H9 (cell line): ENCODE measurements at regions not wholly inside any gene's neighbourhood (a gene's known extent, or its start where the extent isn't known, plus 50 kb on each side); places are given as distances from the start of the nearest gene placed in this dataset.

Experiments
- DNase-seq: peaks from one replicate; pipeline ENCODE4 v3.0.0-alpha.2; 2017
- H2AFZ ChIP-seq: one replicate; pipeline ENCODE4 v1.6.1; 2013; ENCODE audit warnings: mild to moderate bottlenecking, low read length, control low read depth, moderate library complexity
- H2AK5ac ChIP-seq: 2 replicates; pipeline ENCODE4 v1.6.1; 2013; ENCODE audit warnings: low read length, control low read depth, mixed read lengths; ENCODE audit not compliant: insufficient read length
- H2BK120ac ChIP-seq: one replicate; pipeline ENCODE4 v1.6.1; 2013; ENCODE audit warnings: low read depth, mild to moderate bottlenecking, low read length, control low read depth, inconsistent platforms; ENCODE audit not compliant: poor library complexity, severe bottlenecking
- H2BK12ac ChIP-seq: 2 replicates; pipeline ENCODE4 v1.6.1; 2013; ENCODE audit warnings: low read length, control low read depth, mixed read lengths, low read depth; ENCODE audit not compliant: insufficient read length
- H2BK15ac ChIP-seq: 2 replicates; pipeline ENCODE4 v1.6.1; 2013; ENCODE audit warnings: low read depth, low read length, control low read depth
- H2BK20ac ChIP-seq: one replicate; pipeline ENCODE4 v1.6.1; 2013; ENCODE audit warnings: low read depth, mild to moderate bottlenecking, low read length, control low read depth, inconsistent platforms; ENCODE audit not compliant: poor library complexity, severe bottlenecking
- H2BK5ac ChIP-seq: 2 replicates; pipeline ENCODE4 v1.6.1; 2013; ENCODE audit warnings: low read length, control low read depth, mixed read lengths; ENCODE audit not compliant: insufficient read length
- H3K14ac ChIP-seq: 2 replicates; pipeline ENCODE4 v1.6.1; 2013; ENCODE audit warnings: low read length, control low read depth; ENCODE audit not compliant: insufficient read depth
- H3K18ac ChIP-seq: 2 replicates; pipeline ENCODE4 v1.6.1; 2013; ENCODE audit warnings: low read depth, mild to moderate bottlenecking, mixed read lengths, low read length, control low read depth; ENCODE audit not compliant: insufficient read length
- H3K23ac ChIP-seq: 2 replicates; pipeline ENCODE4 v1.6.1; 2013; ENCODE audit warnings: low read length, control low read depth, mixed read lengths, low read depth; ENCODE audit not compliant: insufficient read length
- H3K23me2 ChIP-seq: 2 replicates; pipeline ENCODE4 v1.6.1; 2013; ENCODE audit warnings: low read depth, mild to moderate bottlenecking, mixed read lengths, low read length, control low read depth; ENCODE audit not compliant: insufficient read length, poor library complexity, severe bottlenecking
- H3K27ac ChIP-seq: 2 replicates; pipeline ENCODE4 v1.5.1; 2013; ENCODE audit warnings: low read length, control low read depth, mixed read lengths, low read depth; ENCODE audit not compliant: insufficient read length
- H3K27me3 ChIP-seq: 2 replicates; pipeline ENCODE4 v1.6.1; 2013; ENCODE audit warnings: low read length, control low read depth, inconsistent platforms; ENCODE audit not compliant: insufficient read depth
- H3K4ac ChIP-seq: 2 replicates; pipeline ENCODE4 v1.6.1; 2013; ENCODE audit warnings: low read depth, mild to moderate bottlenecking, control low read depth, inconsistent platforms, low read length, moderate library complexity
- H3K4me1 ChIP-seq: 2 replicates; pipeline ENCODE4 v1.6.1; 2013; ENCODE audit warnings: low read length, control low read depth, inconsistent platforms; ENCODE audit not compliant: insufficient read depth
- H3K4me2 ChIP-seq: 2 replicates; pipeline ENCODE4 v1.6.1; 2013; ENCODE audit warnings: low read length, control low read depth, mixed read lengths; ENCODE audit not compliant: insufficient read length, insufficient read depth
- H3K56ac ChIP-seq: 2 replicates; pipeline ENCODE4 v1.6.1; 2013; ENCODE audit warnings: low read depth, mild to moderate bottlenecking, mixed read lengths, low read length, control low read depth; ENCODE audit not compliant: insufficient read length
- H3K79me1 ChIP-seq: 2 replicates; pipeline ENCODE4 v1.6.1; 2013; ENCODE audit warnings: low read depth, mild to moderate bottlenecking, moderate library complexity, low read length, control low read depth, inconsistent platforms; ENCODE audit not compliant: insufficient read depth, poor library complexity, severe bottlenecking
- H3K79me2 ChIP-seq: 2 replicates; pipeline ENCODE4 v1.6.1; 2013; ENCODE audit warnings: low read length, control low read depth, inconsistent platforms; ENCODE audit not compliant: insufficient read depth
- H3K9ac ChIP-seq: 2 replicates; pipeline ENCODE4 v1.6.1; 2013; ENCODE audit warnings: low read length, control low read depth, mixed read lengths; ENCODE audit not compliant: insufficient read length; ENCODE audit errors: extremely low read depth
- H3K9me3 ChIP-seq: one replicate; pipeline ENCODE4 v1.6.1; 2013; ENCODE audit warnings: low read depth, low read length, inconsistent platforms; ENCODE audit not compliant: control insufficient read depth
- H3T11ph ChIP-seq: one replicate; pipeline ENCODE4 v1.6.1; 2013; ENCODE audit warnings: mild to moderate bottlenecking, low read length, control low read depth, inconsistent platforms
- H4K20me1 ChIP-seq: one replicate; pipeline ENCODE4 v1.6.1; 2013; ENCODE audit not compliant: control insufficient read depth, insufficient read length, insufficient read depth
- H4K5ac ChIP-seq: 2 replicates; pipeline ENCODE4 v1.6.1; 2013; ENCODE audit warnings: low read depth, mild to moderate bottlenecking, mixed read lengths, low read length, control low read depth; ENCODE audit not compliant: insufficient read length
- H4K8ac ChIP-seq: replicated peaks from 2 replicates; pipeline ENCODE4 v1.6.1; 2013; ENCODE audit warnings: low read length, control low read depth, mixed read lengths, low read depth; ENCODE audit not compliant: insufficient read length
- H4K91ac ChIP-seq: 2 replicates; pipeline ENCODE4 v1.6.1; 2013; ENCODE audit warnings: low read depth, mild to moderate bottlenecking, moderate library complexity, mixed read lengths, low read length, control low read depth; ENCODE audit not compliant: insufficient read length
- H3K27ac Mint-ChIP-seq, 3 experiments: 2 replicates in 2 of 3; 3 replicates in 1 of 3; pipeline ENCODE4 v1.8.0; 2020 to 2021; ENCODE audit warnings: mixed read lengths in 3 of 3, mild to moderate bottlenecking in 1 of 3, moderate library complexity in 1 of 3
- H3K27me3 Mint-ChIP-seq: 2 replicates; pipeline ENCODE4 v1.8.0; 2021; ENCODE audit warnings: low read depth, mild to moderate bottlenecking, moderate library complexity, mixed read lengths
- H3K36me3 Mint-ChIP-seq, 3 experiments: 2 replicates in 2 of 3; 3 replicates in 1 of 3; pipeline ENCODE4 v1.8.0; 2020 to 2021; ENCODE audit warnings: low read depth in 3 of 3, mixed read lengths in 3 of 3; ENCODE audit not compliant: insufficient read depth in 1 of 3
- H3K4me1 Mint-ChIP-seq, 2 experiments: 2 replicates each; pipeline ENCODE4 v1.8.0; 2020; ENCODE audit warnings: mixed read lengths in 2 of 2
- H3K4me3 Mint-ChIP-seq, 2 experiments: 2 replicates in 1 of 2; 3 replicates in 1 of 2; pipeline ENCODE4 v1.8.0; 2020 to 2021; ENCODE audit warnings: mild to moderate bottlenecking in 2 of 2, mixed read lengths in 2 of 2, moderate library complexity in 1 of 2
- H3K9me3 Mint-ChIP-seq, 2 experiments: 2 replicates in 1 of 2; 3 replicates in 1 of 2; pipeline ENCODE4 v1.8.0; 2020; ENCODE audit warnings: mild to moderate bottlenecking in 2 of 2, mixed read lengths in 2 of 2, moderate library complexity in 1 of 2
- CTCF ChIP-seq: fragments of 200-600 bp; sonication (generic); conservative IDR thresholded peaks from 3 replicates; pipeline ENCODE4 v1.8.0; 2021; ENCODE audit warnings: antibody characterized with exemption, mild to moderate bottlenecking
- WGBS: extraction: QIAGEN DNeasy Blood & Tissue Kit; methylation state at CpG from one replicate; pipeline ENCODE4 v1.1.7; 2013; ENCODE audit warnings: missing lambda C conversion rate, low lambda C conversion rate, mixed read lengths; ENCODE audit not compliant: insufficient read length; ENCODE audit errors: extremely low coverage; 5-methylcytosine and 5-hydroxymethylcytosine counted together

- Histone ChIP-seq H3K4me1 (no peaks in the 10 kb centered on the region), H3K4ac (no peak overlapping the region), H4K5ac (no peak overlapping the region), H3K9me3 (peaks cover 9% of the 10 kb centered on the region), H3T11ph (no peak overlapping the region), H3K23ac (no peak overlapping the region), H2AFZ (no peak overlapping the region), H2BK12ac (no peak overlapping the region), H3K79me1 (no peaks in the 10 kb centered on the region), H2BK20ac (no peak overlapping the region), H4K20me1 (no peaks in the 10 kb centered on the region), H2BK120ac (no peak overlapping the region), H3K56ac (no peak overlapping the region), H3K18ac (no peak overlapping the region), H3K27me3 (no peaks in the 10 kb centered on the region), H3K27ac (no peak overlapping the region), H3K9ac (no peak overlapping the region), H2BK5ac (no peak overlapping the region), H3K79me2 (no peaks in the 10 kb centered on the region), H4K8ac (no peak overlapping the region), H4K91ac (no peak overlapping the region), H3K14ac (no peak overlapping the region), H3K23me2 (no peaks in the 10 kb centered on the region), H2AK5ac (no peak overlapping the region), H3K4me2 (no peak overlapping the region), H2BK15ac (no peak overlapping the region)
- peak overlapping the region in 1 of 3 experiments; percentile 59; a peak in 1 of 7 replicates for H3K27ac Mint-ChIP-seq
- H3K9me3 Mint-ChIP-seq: peaks cover 32 to 33% of the 10 kb centered on the region in 2 experiments
- H3K27me3 Mint-ChIP-seq: peaks cover 3% of the 10 kb centered on the region; the same call in 1 of the 2 replicates
- peaks cover 9 to 26% of the 10 kb centered on the region in 2 experiments for H3K4me1 Mint-ChIP-seq
- H3K36me3 Mint-ChIP-seq: peaks cover 26 to 34% (median 27%) of the 10 kb centered on the region in 3 experiments
- DNase-seq: no peak
- H3K4me3 Mint-ChIP-seq: no peak overlapping the region
- no CpG with 5 or more reads among the region's 1 CpG for WGBS
- TF ChIP-seq CTCF: no peak
These were observed 247.7 kb downstream of the ANKRD50 start for GRCh38 chr4:124464836-124465235.
